ENCODE measurements at regions not wholly inside any gene's neighbourhood (a gene's known extent, or its start where the extent isn't known, plus 50 kb on each side); places are given as distances from the start of the nearest gene placed in this dataset.

- H3K27ac ChIP-seq = no peak overlapping the region
- no peak for TF ChIP-seq CTCF (conservative IDR thresholded peaks at IDR 0.05)
Measured at GRCh38 chr17:6893382-6894205, 62.1 kb upstream of the TEKT1 start.

GRCh38 chr17:6894206-6894528 lies 62.6 kb upstream of the TEKT1 start:
- TF ChIP-seq CTCF (conservative IDR thresholded peaks at IDR 0.05) = no peak
- no peak overlapping the region for H3K27ac ChIP-seq

- H3K27ac ChIP-seq = no peak overlapping the region
- TF ChIP-seq CTCF (conservative IDR thresholded peaks at IDR 0.05) = no peak
Measured at GRCh38 chr17:6901086-6901485, 69.6 kb upstream of the TEKT1 start.

GRCh38 chr17:6903326-6903900 lies 71.9 kb upstream of the TEKT1 start:
- no peak for TF ChIP-seq CTCF (conservative IDR thresholded peaks at IDR 0.05)
- no peak overlapping the region for H3K27ac ChIP-seq

GRCh38 chr17:6908807-6909206 lies 77.3 kb upstream of the TEKT1 start:
- no peak for TF ChIP-seq CTCF (conservative IDR thresholded peaks at IDR 0.05)
- no peak overlapping the region for H3K27ac ChIP-seq

- no peak overlapping the region for H3K27ac ChIP-seq
- TF ChIP-seq CTCF (conservative IDR thresholded peaks at IDR 0.05) = peak; percentile 76
Measured at GRCh38 chr17:6910987-6911603, 79.6 kb upstream of the TEKT1 start.

- no peak overlapping the region for H3K27ac ChIP-seq
- TF ChIP-seq CTCF (conservative IDR thresholded peaks at IDR 0.05) = no peak
Measured at GRCh38 chr17:6912110-6913051, 80.9 kb upstream of the TEKT1 start.
